Keratinocyte (primary cell): ENCODE measurements at regions not wholly inside any gene's neighbourhood (a gene's known extent, or its start where the extent isn't known, plus 50 kb on each side); places are given as distances from the start of the nearest gene placed in this dataset.

Source experiments
- DNase-seq: peaks from one replicate; pipeline ENCODE4 v3.0.0-alpha.2; 2011; ENCODE audit warnings: low read depth, missing footprints, low spot score
- FAIRE-seq: peaks from 2 replicates; lab custom pipeline; 2011; peaks lifted over from hg19 to GRCh38; lab: Jason Lieb, UNC
- H2AFZ ChIP-seq: 2 replicates; pipeline ENCODE4 v1.6.0; 2012; ENCODE audit warnings: low read length, control low read depth, inconsistent platforms; ENCODE audit not compliant: control insufficient read depth
- H3K27ac ChIP-seq: 2 replicates; pipeline ENCODE4 v1.5.1; 2011; ENCODE audit warnings: low read length; ENCODE audit not compliant: control insufficient read depth, insufficient read depth
- H3K27me3 ChIP-seq: 3 replicates; pipeline ENCODE4 v1.6.0; 2011; ENCODE audit warnings: low read length; ENCODE audit not compliant: control insufficient read depth, insufficient read depth; ENCODE audit errors: extremely low read depth
- H3K36me3 ChIP-seq, 2 experiments: 2 replicates in 1 of 2; 3 replicates in 1 of 2; pipeline ENCODE4 v1.5.1; 2011; ENCODE audit warnings: low read length in 2 of 2, mild to moderate bottlenecking in 1 of 2; ENCODE audit not compliant: control insufficient read depth in 2 of 2, insufficient read depth in 2 of 2; ENCODE audit errors: extremely low read depth in 1 of 2
- H3K4me1 ChIP-seq: 3 replicates; pipeline ENCODE4 v1.5.1; 2011; ENCODE audit warnings: low read length; ENCODE audit not compliant: control insufficient read depth, insufficient read depth; ENCODE audit errors: extremely low read depth
- H3K4me2 ChIP-seq: 3 replicates; pipeline ENCODE4 v1.6.0; 2011; ENCODE audit warnings: low read depth, low read length; ENCODE audit not compliant: control insufficient read depth, insufficient read depth; ENCODE audit errors: extremely low read depth
- H3K4me3 ChIP-seq, 3 experiments: fragments of 200-600 bp in 1 of 3; sonication (generic) in 1 of 3; 2 replicates in 2 of 3; 3 replicates in 1 of 3; pipeline ENCODE4 v1.5.1; 2011 to 2016; ENCODE audit warnings: low read length in 3 of 3, mild to moderate bottlenecking in 3 of 3, control low read depth in 2 of 3, inconsistent platforms in 1 of 3, low read depth in 1 of 3, mixed read lengths in 1 of 3, mixed run types in 1 of 3, moderate library complexity in 1 of 3; ENCODE audit not compliant: control insufficient read depth in 2 of 3, insufficient read depth in 2 of 3; ENCODE audit errors: extremely low read depth in 1 of 3
- H3K79me2 ChIP-seq: 2 replicates; pipeline ENCODE4 v1.6.0; 2012; ENCODE audit warnings: low read length; ENCODE audit not compliant: control insufficient read depth, insufficient read depth
- H3K9ac ChIP-seq: 3 replicates; pipeline ENCODE4 v1.6.0; 2011; ENCODE audit warnings: low read length; ENCODE audit not compliant: control insufficient read depth, insufficient read depth; ENCODE audit errors: extremely low read depth
- H3K9me1 ChIP-seq: 3 replicates; pipeline ENCODE4 v1.6.0; 2011; ENCODE audit warnings: low read length; ENCODE audit not compliant: control insufficient read depth, insufficient read depth; ENCODE audit errors: extremely low read depth
- H3K9me3 ChIP-seq: 2 replicates; pipeline ENCODE4 v1.5.1; 2012; ENCODE audit warnings: low read depth, low read length; ENCODE audit not compliant: control insufficient read depth
- H4K20me1 ChIP-seq: 3 replicates; pipeline ENCODE4 v1.6.0; 2011; ENCODE audit warnings: low read length; ENCODE audit not compliant: control insufficient read depth, insufficient read depth; ENCODE audit errors: extremely low read depth
- CTCF ChIP-seq, 3 experiments: IDR thresholded peaks in 1 of 3; conservative IDR thresholded peaks in 1 of 3; optimal IDR thresholded peaks in 1 of 3; 2 replicates in 2 of 3; 3 replicates in 1 of 3; pipeline versions ENCODE3 to v1.5.1; 2011; ENCODE audit warnings: low read length in 3 of 3, mild to moderate bottlenecking in 3 of 3, moderate library complexity in 2 of 3, control low read depth in 1 of 3, inconsistent platforms in 1 of 3; ENCODE audit not compliant: insufficient read depth in 2 of 3; ENCODE audit errors: extremely low read depth in 1 of 3
- EZH2 ChIP-seq: IDR thresholded peaks from one replicate; pipeline ENCODE4 v1.6.1; 2012; ENCODE audit warnings: inconsistent platforms, mild to moderate bottlenecking, low read length, moderate library complexity
- dilution Hi-C: fragments of 300-500 bp; cut with MboI; formaldehyde crosslinking; loops from one replicate; pipeline ENCODE4 v1.7.0; 2020; ENCODE audit warnings: low sequenced_read_pairs; ENCODE audit not compliant: extremely low pct_ligation_motif_present

DNA sequence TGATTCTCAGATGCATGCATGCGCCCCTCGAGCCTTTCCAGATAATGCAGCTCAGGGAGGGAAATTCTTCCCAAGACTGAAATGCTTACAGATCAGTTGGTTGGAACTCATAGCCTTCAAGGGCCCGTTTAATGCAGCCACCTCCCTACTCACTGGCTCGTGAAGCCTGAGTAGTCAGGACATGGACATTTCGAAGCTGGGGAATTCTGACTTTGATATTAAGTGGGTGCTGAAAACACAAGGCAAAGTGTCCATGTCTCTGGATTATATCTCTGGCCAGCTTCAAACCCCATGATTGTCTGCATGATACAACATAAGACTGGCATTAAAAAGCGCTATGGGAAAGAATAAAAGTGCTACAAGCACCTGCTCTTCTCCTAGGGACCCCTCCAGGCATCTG lies 207.5 kb downstream of the HERPUD2 start:
- Histone ChIP-seq H3K9ac (no peak overlapping the region), H3K79me2 (no peaks in the 10 kb centered on the region), H3K4me3 (no peak overlapping the region), H3K36me3 (no peaks in the 10 kb centered on the region), H2AFZ (no peak overlapping the region), H3K4me2 (no peak overlapping the region), H3K27me3 (no peaks in the 10 kb centered on the region), H4K20me1 (no peaks in the 10 kb centered on the region), H3K4me1 (no peaks in the 10 kb centered on the region), H3K27ac (no peak overlapping the region), H3K9me1 (no peaks in the 10 kb centered on the region), H3K9me3 (no peaks in the 10 kb centered on the region)
- FAIRE-seq (no peak), DNase-seq (no peak)
- no peak for TF ChIP-seq EZH2
- TF ChIP-seq CTCF (optimal IDR thresholded peaks at IDR 0.05 in 1 of 3, IDR thresholded peaks at IDR 0.05 in 1 of 3, conservative IDR thresholded peaks at IDR 0.05 in 1 of 3; ENCODE audit: extremely low read depth in 1 of 3, insufficient read depth in 2 of 3, low read length in 3 of 3) = no peak
- dilution Hi-C loops = no loop called here

- H3K79me2 ChIP-seq = no peaks in the 10 kb centered on the region
- FAIRE-seq = no peak
Measured at GRCh38 chr7:35485436-35485835, 209.5 kb downstream of the HERPUD2 start.

More at GRCh38 chr7:35485436-35485835, 209.5 kb downstream of the HERPUD2 start:
- no peaks in the 10 kb centered on the region for H3K36me3 ChIP-seq
- H3K27me3 ChIP-seq = no peaks in the 10 kb centered on the region
- H2AFZ ChIP-seq = no peak overlapping the region
- H3K9me3 ChIP-seq = no peaks in the 10 kb centered on the region
- no peaks in the 10 kb centered on the region for H4K20me1 ChIP-seq
- H3K4me1 ChIP-seq = no peaks in the 10 kb centered on the region
- dilution Hi-C loops = no loop called here
- no peak overlapping the region for H3K4me3 ChIP-seq
- H3K9me1 ChIP-seq = no peaks in the 10 kb centered on the region
- H3K9ac ChIP-seq = no peak overlapping the region
- TF ChIP-seq EZH2 (no peak), CTCF (optimal IDR thresholded peaks at IDR 0.05 in 1 of 3, IDR thresholded peaks at IDR 0.05 in 1 of 3, conservative IDR thresholded peaks at IDR 0.05 in 1 of 3; ENCODE audit: extremely low read depth in 1 of 3, insufficient read depth in 2 of 3, low read length in 3 of 3) (no peak)
- no peak overlapping the region for H3K27ac ChIP-seq
- no peak overlapping the region for H3K4me2 ChIP-seq
- no peak for DNase-seq
